ENCODE measurements at regions not wholly inside any gene's neighbourhood (a gene's known extent, or its start where the extent isn't known, plus 50 kb on each side); places are given as distances from the start of the nearest gene placed in this dataset.

- no peak for DNase-seq (ENCODE audit: low read depth)
These were observed 81.0 kb upstream of the ADRA2C start for GRCh38 chr4:3685081-3685645.

DNA sequence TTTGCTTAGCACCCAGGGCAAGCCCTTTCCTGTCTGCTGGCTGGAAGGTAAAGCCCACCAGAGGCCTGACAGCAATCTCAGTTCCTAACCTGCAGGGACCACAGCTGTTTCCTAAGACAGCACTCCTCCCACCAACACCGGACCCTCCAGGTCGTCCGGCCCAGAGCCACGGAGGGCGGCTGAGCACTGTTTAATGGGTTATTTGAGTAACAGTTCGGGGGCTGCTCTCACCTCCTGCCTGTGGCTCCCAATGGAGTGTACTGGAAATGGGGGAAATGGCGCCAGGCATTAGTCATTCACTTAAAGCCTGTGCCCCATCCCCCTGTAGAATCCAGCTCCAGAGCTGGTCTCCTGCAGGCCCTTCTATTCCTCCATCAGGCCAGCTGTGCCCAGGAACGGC is 81.6 kb upstream of the ADRA2C start:
- no peak for DNase-seq (ENCODE audit: low read depth)

DNA sequence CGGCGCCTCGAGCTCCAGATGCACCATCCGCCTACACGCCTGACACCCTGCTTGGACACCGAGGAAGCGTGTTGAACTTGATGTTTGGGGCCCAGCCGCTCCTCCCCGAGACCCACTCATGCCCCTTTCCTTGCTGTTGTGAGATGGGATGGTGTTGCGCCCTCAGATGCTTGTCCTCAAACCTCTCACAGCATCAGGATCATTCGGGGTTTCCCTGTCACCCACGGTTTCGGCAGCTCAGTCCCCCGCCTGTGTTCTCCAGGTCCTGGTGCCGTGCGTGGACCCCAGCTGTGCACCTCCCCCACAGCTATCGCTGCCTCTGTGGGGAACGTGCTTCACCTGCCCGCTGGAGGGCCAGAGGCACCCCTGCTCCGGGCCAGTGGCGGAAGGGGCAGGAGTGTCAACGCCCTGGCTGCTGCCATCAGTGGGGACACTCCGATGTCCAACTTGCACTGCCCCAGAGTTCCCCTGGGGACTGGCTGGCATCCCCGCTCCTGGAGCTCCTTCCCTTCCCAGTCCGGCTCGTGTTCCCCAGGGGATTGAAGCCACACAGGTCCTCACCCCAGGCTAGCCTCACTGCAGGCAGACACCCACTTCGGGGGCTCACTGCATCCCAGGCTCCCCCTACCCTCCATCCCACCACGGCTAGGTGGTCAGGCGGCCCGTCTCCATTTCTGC is 82.3 kb upstream of the ADRA2C start:
- DNase-seq (ENCODE audit: low read depth), result no peak

DNA sequence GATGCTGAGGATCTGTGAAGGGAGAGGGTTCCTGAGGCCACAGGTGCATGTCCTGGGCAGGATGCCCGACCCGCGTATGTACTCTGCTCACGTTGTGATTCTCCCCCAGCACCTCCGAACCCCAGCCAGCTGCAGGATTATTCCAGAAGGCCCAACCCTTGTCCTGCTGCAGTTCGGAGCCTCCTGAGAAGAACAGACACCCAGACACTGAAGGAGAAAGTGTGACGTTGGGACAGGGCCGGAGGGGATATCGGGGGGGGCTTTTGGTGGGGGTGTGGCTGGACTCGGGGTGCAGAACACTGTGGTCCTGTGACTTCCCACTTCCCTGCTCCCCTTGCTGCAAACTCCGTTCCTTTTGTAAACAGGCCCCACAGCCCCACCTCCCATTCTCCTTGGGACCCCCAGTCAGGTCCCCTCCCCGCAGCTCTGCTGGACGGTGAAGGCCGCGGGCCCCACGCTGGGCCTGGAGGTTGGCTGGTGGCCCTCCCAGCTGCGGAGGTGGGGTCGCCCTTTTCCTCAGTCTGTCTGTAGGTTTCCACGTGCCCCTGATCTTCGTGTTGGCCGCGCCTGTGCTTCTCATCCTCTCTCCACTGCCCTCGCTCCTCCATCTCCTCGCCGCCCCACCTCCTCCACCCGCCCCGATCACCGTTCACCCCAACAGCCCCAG is 83.0 kb upstream of the ADRA2C start:
- no peak for DNase-seq (ENCODE audit: low read depth)

DNA sequence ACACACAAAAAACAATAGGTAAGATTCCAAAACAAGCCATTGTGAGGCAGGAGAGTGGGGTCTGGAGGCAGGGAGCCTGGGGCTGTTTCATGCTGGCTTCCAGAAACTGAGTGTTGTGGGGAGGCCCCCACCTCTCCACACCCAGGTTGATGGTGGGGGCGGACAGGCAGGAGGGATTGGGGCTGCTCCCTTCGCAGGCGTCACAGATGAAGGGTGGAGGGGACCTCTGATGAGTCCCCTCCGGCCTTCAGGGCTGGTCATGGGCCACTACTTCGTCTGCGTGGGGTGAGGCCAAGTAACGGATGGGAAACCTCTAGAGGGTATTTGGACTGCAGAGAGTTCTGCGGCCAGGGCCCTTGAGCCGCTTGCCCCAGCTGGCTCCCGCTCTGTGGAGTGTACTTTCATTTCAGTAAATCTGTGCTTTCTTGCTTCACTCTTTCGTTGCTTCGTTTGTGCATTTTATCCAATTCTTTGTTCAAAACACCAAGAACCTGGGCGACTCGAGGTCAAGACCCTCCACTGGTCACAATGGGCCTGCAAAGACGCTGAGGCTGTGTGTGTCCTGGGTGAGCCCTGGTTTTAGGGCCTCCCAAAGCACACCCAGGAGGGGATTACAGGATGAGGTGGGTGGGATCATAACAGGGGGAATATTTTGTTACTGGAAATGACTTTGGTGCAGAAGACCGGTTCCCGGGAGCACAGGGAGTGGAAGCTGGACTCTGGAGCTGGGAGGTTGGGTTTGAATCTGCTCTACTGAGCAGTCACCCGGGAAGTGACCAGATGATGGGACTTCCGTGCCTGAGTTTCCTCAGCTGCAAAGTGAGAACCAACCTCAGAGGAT is 83.7 kb upstream of the ADRA2C start:
- no peak for DNase-seq (ENCODE audit: low read depth)

GRCh38 chr4:3681191-3681590 is 85.0 kb upstream of the ADRA2C start:
- DNase-seq (ENCODE audit: low read depth), result no peak

- no peak for DNase-seq (ENCODE audit: low read depth)
These were observed 85.5 kb upstream of the ADRA2C start for GRCh38 chr4:3680656-3681055.

- peak; percentile 59 for DNase-seq (ENCODE audit: low read depth)
These were observed 86.3 kb upstream of the ADRA2C start for GRCh38 chr4:3679851-3680311.

GRCh38 chr4:3679071-3679825 is 86.9 kb upstream of the ADRA2C start:
- no peak for DNase-seq (ENCODE audit: low read depth)

- peak; percentile 51 for DNase-seq (ENCODE audit: low read depth)
These were observed 88.5 kb upstream of the ADRA2C start for GRCh38 chr4:3677748-3678070.

DNA sequence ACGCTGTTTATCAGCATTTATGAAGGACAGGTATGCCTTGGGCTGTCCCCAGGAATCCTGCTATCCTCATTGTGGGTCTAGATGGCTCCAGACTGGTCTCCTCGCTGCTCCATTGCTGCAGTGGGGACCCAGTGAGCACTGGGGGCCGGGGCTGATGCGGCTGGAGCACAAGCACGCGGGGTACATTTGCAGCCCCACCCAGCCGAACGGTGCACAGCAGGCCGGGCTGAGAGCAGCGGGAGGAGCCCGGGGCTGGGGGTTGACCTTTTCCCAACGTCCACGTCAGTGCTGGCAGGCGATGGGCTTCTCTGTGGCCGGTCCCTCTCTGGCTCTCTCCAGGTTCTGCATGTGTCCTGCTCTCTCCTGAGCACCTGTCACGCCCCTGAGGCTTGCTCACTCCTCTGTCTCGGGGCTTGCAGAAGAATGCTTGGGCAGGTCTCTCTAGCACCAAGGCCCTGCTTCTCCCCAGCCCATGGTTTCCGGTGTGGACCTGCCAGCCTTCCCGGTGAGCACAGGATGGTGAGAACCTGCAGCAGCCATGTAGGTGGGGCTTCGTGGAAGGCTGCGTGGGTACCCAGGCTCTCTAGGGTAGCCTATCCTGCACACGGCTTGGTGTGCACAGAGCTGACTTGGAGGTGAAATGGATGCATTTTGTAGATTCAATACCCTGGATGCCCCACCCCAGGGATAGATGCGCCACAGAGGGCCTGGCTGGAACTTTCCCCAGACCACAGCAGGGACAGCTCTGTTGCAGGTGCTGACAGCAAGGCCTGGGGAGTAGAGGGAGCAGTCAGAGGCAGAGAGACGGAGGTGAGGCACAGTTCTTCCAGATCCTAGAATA is 89.1 kb upstream of the ADRA2C start:
- no peak for DNase-seq (ENCODE audit: low read depth)

GRCh38 chr4:3676196-3676595 is 90.0 kb upstream of the ADRA2C start:
- peak; percentile 35 for DNase-seq (ENCODE audit: low read depth)

- no peak for DNase-seq (ENCODE audit: low read depth)
These were observed 90.7 kb upstream of the ADRA2C start for GRCh38 chr4:3675251-3676115.

DNA sequence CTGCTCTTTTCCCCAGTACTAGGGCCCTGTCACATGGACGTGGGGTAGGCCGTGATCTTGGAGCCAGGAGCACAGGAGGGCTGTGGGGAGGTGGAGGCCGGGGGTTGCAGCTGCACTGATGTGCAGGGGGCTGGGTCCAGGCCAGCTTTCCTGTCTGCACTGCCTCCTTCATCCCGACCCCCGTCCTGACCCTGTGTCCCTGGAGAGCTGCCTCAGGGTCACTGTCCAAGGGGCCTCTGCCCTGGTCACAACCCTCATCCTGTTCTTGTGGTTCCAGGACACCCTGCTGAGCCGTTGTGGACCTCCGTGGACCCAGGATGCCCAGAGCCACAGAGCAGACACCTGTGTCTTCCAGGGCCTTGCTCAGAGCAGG is 91.7 kb upstream of the ADRA2C start:
- DNase-seq (ENCODE audit: low read depth), result no peak

- DNase-seq (ENCODE audit: low read depth), result no peak
These were observed 92.3 kb upstream of the ADRA2C start for GRCh38 chr4:3673716-3674478.

DNA sequence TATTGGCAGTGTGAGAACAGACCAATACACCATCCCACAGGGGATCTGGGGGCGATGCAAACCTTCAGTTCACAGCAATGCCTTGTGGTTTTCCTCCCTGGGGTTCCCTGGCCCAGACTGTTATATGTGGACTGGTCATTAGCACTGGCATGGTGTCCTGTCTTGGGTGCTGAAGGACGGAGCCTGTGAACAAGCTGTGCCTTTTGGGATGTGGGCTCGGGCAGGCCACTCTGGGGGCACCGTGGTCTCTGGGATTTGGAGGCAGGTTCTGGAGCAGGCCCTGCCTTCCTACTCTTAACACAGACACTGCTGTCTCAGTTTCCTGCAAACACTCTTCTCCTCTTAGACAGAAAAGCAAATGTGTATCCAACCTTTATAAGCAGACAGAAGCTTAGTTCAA is 93.0 kb upstream of the ADRA2C start:
- no peak for DNase-seq (ENCODE audit: low read depth)

DNA sequence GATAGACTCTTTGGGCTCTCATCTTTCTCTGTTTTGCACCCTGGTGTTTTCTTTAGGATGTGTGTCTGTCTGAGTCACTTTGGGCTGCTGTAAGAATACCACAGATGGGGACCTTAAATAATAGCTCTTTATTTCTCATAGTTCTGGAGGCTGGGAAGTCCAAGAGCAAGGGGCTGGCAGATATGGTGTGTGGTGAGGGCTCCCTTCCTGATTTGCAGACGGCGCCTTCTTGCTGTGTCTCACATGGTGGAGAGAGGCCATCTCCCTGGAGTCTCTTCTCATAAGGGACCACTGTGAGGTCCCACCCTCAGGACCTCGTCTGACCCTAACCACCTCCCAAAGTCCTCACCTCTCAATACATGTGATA is 93.7 kb upstream of the ADRA2C start:
- DNase-seq (ENCODE audit: low read depth), result no peak

DNA sequence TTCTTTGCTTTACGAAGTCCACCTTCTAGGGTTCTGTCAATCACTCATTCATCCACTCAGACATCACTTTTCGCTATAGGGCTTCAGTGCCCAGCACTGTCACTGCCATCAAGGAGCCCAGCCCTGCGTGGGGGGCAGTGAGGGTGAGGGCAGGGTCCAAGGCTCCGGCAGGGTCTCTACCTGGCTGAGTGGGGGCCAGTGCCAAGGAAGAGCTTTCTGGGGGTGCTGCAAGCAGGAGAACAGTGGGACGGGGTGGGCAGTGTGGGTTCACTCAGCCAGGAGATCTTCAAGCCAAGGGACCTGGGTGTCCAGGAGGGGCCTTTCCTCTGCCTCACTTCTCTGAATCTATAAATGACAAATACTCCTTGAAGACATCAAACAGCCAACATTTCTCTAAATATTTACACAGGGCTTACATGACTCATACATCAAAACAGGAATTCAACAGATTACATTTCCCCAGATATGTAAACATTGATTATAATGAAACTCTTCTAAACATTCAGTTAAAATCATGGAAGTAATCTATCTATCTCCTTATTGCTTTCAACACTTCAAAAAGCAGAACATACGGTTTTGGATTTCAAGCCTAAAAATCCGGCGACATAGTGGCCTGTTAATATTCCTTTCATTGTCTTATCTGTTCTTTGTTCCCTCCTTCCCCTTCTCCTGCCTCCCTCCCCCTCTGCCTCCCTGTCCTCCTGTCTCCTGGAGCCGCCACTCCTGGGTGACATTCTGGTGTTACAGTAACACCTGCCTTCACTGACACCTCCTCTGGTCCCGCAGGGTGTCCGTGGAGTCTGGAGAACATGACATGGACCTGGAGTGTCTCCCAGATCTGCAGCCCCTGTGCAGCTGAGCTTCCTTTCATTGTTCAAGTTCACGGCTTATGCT is 94.4 kb upstream of the ADRA2C start:
- DNase-seq (ENCODE audit: low read depth), result no peak

Data from myocyte (in vitro differentiated cells).